HCT116 (cell line): ENCODE measurements at regions not wholly inside any gene's neighbourhood (a gene's known extent, or its start where the extent isn't known, plus 50 kb on each side); places are given as distances from the start of the nearest gene placed in this dataset.

ENCODE experiments used
- ATAC-seq: fragments of 200-7000 bp; cut with Tn5 transposase; 2 replicates; pipeline ENCODE4 v1.9.1; 2020; ENCODE audit warnings: mild to moderate bottlenecking, moderate library complexity
- BruUV-seq: library from RNA; stranded (reverse); fragments of 400-500 nt; replicated peaks from 2 replicates; lab custom pipeline; 2021; lab: Mats Ljungman, UMichigan
- CTCF ChIA-PET: fragments of 300-600 bp; sonication (Branson Sonifier 250); formaldehyde crosslinking; loops from one replicate; lab custom pipeline; 2021; ENCODE audit warnings: antibody characterized with exemption; lab: Charles Lee
- POLR2A ChIA-PET: fragments of 300-600, 350-600 bp; sonication (Branson Sonifier 250); formaldehyde crosslinking; loops from one replicate; lab custom pipeline; 2021; ENCODE audit warnings: antibody characterized with exemption; lab: Charles Lee
- RAD21 ChIA-PET, 2 experiments: fragments of 300-600 bp; sonication (Branson Sonifier 250); formaldehyde crosslinking; loops; one replicate each; lab custom pipeline; 2023; ENCODE audit warnings: low total read pairs in 2 of 2; ENCODE audit not compliant: uncharacterized antibody in 2 of 2, unreplicated experiment in 2 of 2, low non-redundant PET in 1 of 2; lab: Charles Lee
- DNase-seq: peaks from one replicate; pipeline ENCODE4 v3.0.0-alpha.2; 2010; ENCODE audit warnings: low read depth, low spot score
- H2AFZ ChIP-seq: fragments of 200-600 bp; shearing (Covaris generic), sonication (generic); 2 replicates; pipeline ENCODE4 v1.6.1; 2017; ENCODE audit warnings: low read depth, mixed run types, mixed read lengths, antibody characterized with exemption, low read length; ENCODE audit not compliant: poor library complexity, severe bottlenecking
- H3K27ac ChIP-seq: 2 replicates; pipeline ENCODE4 v1.5.1; 2012; ENCODE audit warnings: low read depth, low read length
- H3K27me3 ChIP-seq: fragments of 200-600 bp; sonication (generic); 2 replicates; pipeline ENCODE4 v1.6.1; 2016; ENCODE audit warnings: mixed run types, low read length, mixed read lengths; ENCODE audit not compliant: insufficient read depth
- H3K36me3 ChIP-seq, 2 experiments: fragments of 200-500 bp in 1 of 2; fragments of 200-600 bp in 1 of 2; sonication (Bioruptor generic) in 1 of 2; sonication (generic) in 1 of 2; 2 replicates each; pipeline versions ENCODE4 v1.5.1 to v1.6.1; 2014 to 2016; ENCODE audit warnings: low read length in 2 of 2, inconsistent platforms in 1 of 2, mixed read lengths in 1 of 2, mixed run types in 1 of 2; ENCODE audit not compliant: insufficient read depth in 2 of 2, control insufficient read depth in 1 of 2
- H3K4me1 ChIP-seq, 2 experiments: fragments of 200-600 bp in 1 of 2; sonication (generic) in 1 of 2; 2 replicates each; pipeline versions ENCODE4 v1.5.1 to v1.6.1; 2012 to 2017; ENCODE audit warnings: low read length in 2 of 2, inconsistent platforms in 1 of 2, mild to moderate bottlenecking in 1 of 2, mixed read lengths in 1 of 2, mixed run types in 1 of 2, moderate library complexity in 1 of 2; ENCODE audit not compliant: insufficient read depth in 2 of 2, control insufficient read depth in 1 of 2
- H3K4me2 ChIP-seq: fragments of 200-600 bp; sonication (generic); 2 replicates; pipeline ENCODE4 v1.6.1; 2017; ENCODE audit warnings: mixed run types, low read length, mixed read lengths
- H3K4me3 ChIP-seq, 2 experiments: fragments of 200-600 bp in 1 of 2; sonication (generic) in 1 of 2; replicated peaks in 1 of 2; 2 replicates each; pipeline ENCODE4 v1.5.1; 2011 to 2016; ENCODE audit warnings: low read length in 2 of 2, control low read depth in 1 of 2, low read depth in 1 of 2, mild to moderate bottlenecking in 1 of 2, mixed read lengths in 1 of 2, mixed run types in 1 of 2
- H3K79me2 ChIP-seq: fragments of 200-600 bp; sonication (generic); 2 replicates; pipeline ENCODE4 v1.6.1; 2017; ENCODE audit warnings: mild to moderate bottlenecking, mixed run types, low read length, moderate library complexity, mixed read lengths; ENCODE audit not compliant: insufficient read depth
- H3K9ac ChIP-seq: fragments of 200-600 bp; sonication (generic); 2 replicates; pipeline ENCODE4 v1.6.1; 2016; ENCODE audit warnings: low read length, mixed read lengths
- H3K9me2 ChIP-seq: fragments of 200-600 bp; sonication (generic), shearing (Covaris generic); 2 replicates; pipeline ENCODE4 v1.6.1; 2017; ENCODE audit warnings: mixed run types, mild to moderate bottlenecking, moderate library complexity; ENCODE audit not compliant: insufficient read depth
- H3K9me3 ChIP-seq, 2 experiments: fragments of 200-500 bp in 1 of 2; fragments of 200-600 bp in 1 of 2; sonication (Bioruptor generic) in 1 of 2; sonication (generic) in 1 of 2; 2 replicates each; pipeline ENCODE4 v1.6.1; 2014 to 2017; ENCODE audit warnings: low read length in 2 of 2, mixed read lengths in 2 of 2, inconsistent platforms in 1 of 2, low read depth in 1 of 2, mild to moderate bottlenecking in 1 of 2, mixed run types in 1 of 2, moderate library complexity in 1 of 2; ENCODE audit not compliant: control insufficient read depth in 1 of 2, insufficient read depth in 1 of 2
- H4K20me1 ChIP-seq: fragments of 200-600 bp; sonication (generic), shearing (Covaris generic); 2 replicates; pipeline ENCODE4 v1.6.1; 2017; ENCODE audit warnings: mixed run types, mild to moderate bottlenecking, moderate library complexity; ENCODE audit not compliant: insufficient read depth
- CEBPB ChIP-seq: IDR thresholded peaks from 2 replicates; pipeline ENCODE4 v1.6.1; 2012; ENCODE audit warnings: low read depth
- EGR1 ChIP-seq: IDR thresholded peaks from 2 replicates; pipeline ENCODE4 v1.6.1; 2012; ENCODE audit warnings: low read depth
- ELF1 ChIP-seq: IDR thresholded peaks from 2 replicates; pipeline ENCODE4 v1.6.1; 2012; ENCODE audit warnings: low read depth, borderline replicate concordance
- EZH2 ChIP-seq: fragments of 200-600 bp; sonication (generic); IDR thresholded peaks from 2 replicates; pipeline ENCODE4 v1.6.1; 2017; ENCODE audit warnings: antibody characterized with exemption, mixed run types
- EZH2phosphoT487 ChIP-seq: fragments of 200-600 bp; IDR thresholded peaks from 2 replicates; pipeline ENCODE4 v1.6.1; 2018; ENCODE audit warnings: antibody characterized with exemption, borderline replicate concordance
- JUND ChIP-seq: IDR thresholded peaks from 2 replicates; pipeline ENCODE4 v1.6.1; 2012
- POLR2A ChIP-seq: IDR thresholded peaks from 2 replicates; pipeline ENCODE4 v1.7.0; 2011; ENCODE audit warnings: borderline replicate concordance; ENCODE audit not compliant: insufficient read depth, insufficient read length; ENCODE audit errors: extremely low read depth
- POLR2AphosphoS5 ChIP-seq: IDR thresholded peaks from 2 replicates; pipeline ENCODE4 v1.6.1; 2011; ENCODE audit warnings: mild to moderate bottlenecking, low read depth, low read length, moderate library complexity
- RAD21 ChIP-seq: IDR thresholded peaks from 2 replicates; pipeline ENCODE4 v1.6.1; 2012; ENCODE audit warnings: low read depth, mild to moderate bottlenecking
- SIN3A ChIP-seq: IDR thresholded peaks from 2 replicates; pipeline ENCODE4 v1.6.1; 2012; ENCODE audit warnings: low read depth
- SP1 ChIP-seq: IDR thresholded peaks from 2 replicates; pipeline ENCODE4 v1.6.1; 2012; ENCODE audit warnings: low read depth
- TCF7L2 ChIP-seq: IDR thresholded peaks from 2 replicates; pipeline ENCODE4 v1.7.0; 2011; ENCODE audit warnings: borderline replicate concordance, inconsistent platforms; ENCODE audit not compliant: insufficient read depth, insufficient read length; ENCODE audit errors: extremely low read depth
- ZBTB33 ChIP-seq: IDR thresholded peaks from 2 replicates; pipeline ENCODE4 v1.6.1; 2011; ENCODE audit warnings: mild to moderate bottlenecking, low read length, moderate library complexity; ENCODE audit not compliant: insufficient replicate concordance; ENCODE audit errors: extremely low read depth
- ZFX ChIP-seq: fragments of 450-650 bp; IDR thresholded peaks from 2 replicates; pipeline ENCODE4 v1.6.1; 2017
- ZNF274 ChIP-seq: fragments of 200-500 bp; sonication (Bioruptor generic); IDR thresholded peaks from 2 replicates; pipeline ENCODE4 v1.6.1; 2014; ENCODE audit warnings: mild to moderate bottlenecking, low read depth, low read length, inconsistent platforms
- intact Hi-C: fragments of 100-400 bp; cut with micrococcal nuclease; formaldehyde crosslinking; loops from 2 replicates; pipeline ENCODE4 v1.10.0; 2022
- TF ChIP-seq, protein P1 (sequence below), 3 experiments: fragments of 200-600 bp in 1 of 3; sonication (generic) in 1 of 3; IDR thresholded peaks in 2 of 3; conservative IDR thresholded peaks in 1 of 3; 2 replicates each; pipeline ENCODE4 v1.5.1; 2012 to 2017; ENCODE audit warnings: low read depth in 2 of 3, low read length in 2 of 3, antibody characterized with exemption in 1 of 3, borderline replicate concordance in 1 of 3, control low read depth in 1 of 3, mild to moderate bottlenecking in 1 of 3, mixed read lengths in 1 of 3, mixed run types in 1 of 3, moderate library complexity in 1 of 3; ENCODE audit not compliant: insufficient read depth in 1 of 3

- TF ChIP-seq ELF1 (no peak), EZH2phosphoT487 (no peak)
Observed at GRCh38 chr12:67922245-67922644, 67.0 kb upstream of the IFNG-AS1 start (continued).

DNA sequence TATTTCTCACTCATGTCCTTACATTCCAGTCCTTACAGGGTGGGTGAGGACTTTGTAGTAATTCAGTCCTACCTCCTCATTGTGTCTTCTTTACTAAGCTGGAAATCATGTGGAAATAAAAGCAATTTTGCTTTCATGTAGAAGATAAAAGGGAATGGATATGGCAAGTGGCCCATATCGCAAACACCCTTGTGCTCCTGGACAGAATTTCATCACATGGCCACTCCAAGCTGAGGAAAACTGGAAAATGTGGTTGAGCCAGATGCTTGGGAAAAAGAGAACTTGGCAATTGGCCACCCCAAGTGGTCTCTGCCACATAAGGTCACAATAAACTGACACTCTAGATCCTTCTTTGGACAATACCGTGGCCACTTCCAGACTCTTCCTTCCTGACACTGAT lies 64.2 kb upstream of the IFNG-AS1 start:
- no peak overlapping the region for H2AFZ ChIP-seq
- CTCF ChIA-PET = interaction anchor here (1.4 kb wide), 1 partner anchor 18 kb away, joined by 3 read pairs; no protein-coding TSS in a partner anchor
- TF ChIP-seq ZFX (no peak), SIN3A (no peak), SP1 (no peak), EGR1 (no peak), TCF7L2 (no peak), JUND (no peak), ZNF274 (no peak), CEBPB (no peak), RAD21 (no peak), POLR2A (no peak), ZBTB33 (no peak), POLR2AphosphoS5 (no peak), EZH2 (no peak), ELF1 (no peak), EZH2phosphoT487 (no peak)
- TF ChIP-seq, protein P1, sequence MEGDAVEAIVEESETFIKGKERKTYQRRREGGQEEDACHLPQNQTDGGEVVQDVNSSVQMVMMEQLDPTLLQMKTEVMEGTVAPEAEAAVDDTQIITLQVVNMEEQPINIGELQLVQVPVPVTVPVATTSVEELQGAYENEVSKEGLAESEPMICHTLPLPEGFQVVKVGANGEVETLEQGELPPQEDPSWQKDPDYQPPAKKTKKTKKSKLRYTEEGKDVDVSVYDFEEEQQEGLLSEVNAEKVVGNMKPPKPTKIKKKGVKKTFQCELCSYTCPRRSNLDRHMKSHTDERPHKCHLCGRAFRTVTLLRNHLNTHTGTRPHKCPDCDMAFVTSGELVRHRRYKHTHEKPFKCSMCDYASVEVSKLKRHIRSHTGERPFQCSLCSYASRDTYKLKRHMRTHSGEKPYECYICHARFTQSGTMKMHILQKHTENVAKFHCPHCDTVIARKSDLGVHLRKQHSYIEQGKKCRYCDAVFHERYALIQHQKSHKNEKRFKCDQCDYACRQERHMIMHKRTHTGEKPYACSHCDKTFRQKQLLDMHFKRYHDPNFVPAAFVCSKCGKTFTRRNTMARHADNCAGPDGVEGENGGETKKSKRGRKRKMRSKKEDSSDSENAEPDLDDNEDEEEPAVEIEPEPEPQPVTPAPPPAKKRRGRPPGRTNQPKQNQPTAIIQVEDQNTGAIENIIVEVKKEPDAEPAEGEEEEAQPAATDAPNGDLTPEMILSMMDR (IDR thresholded peaks at IDR 0.05 in 2 of 3, conservative IDR thresholded peaks at IDR 0.05 in 1 of 3; ENCODE audit: borderline replicate concordance in 1 of 3, insufficient read depth in 1 of 3, low read depth in 2 of 3, low read length in 2 of 3) = no peak
- TF ChIP-seq, all 23 proteins: peak for 0
- no peaks in the 10 kb centered on the region for H3K4me1 ChIP-seq
- H3K9me2 ChIP-seq = no peaks in the 10 kb centered on the region
- H3K9me3 ChIP-seq = no peaks in the 10 kb centered on the region
- H3K9ac ChIP-seq = no peak overlapping the region
- H3K27me3 ChIP-seq = no peaks in the 10 kb centered on the region
- H4K20me1 ChIP-seq = no peaks in the 10 kb centered on the region
- no peaks in the 10 kb centered on the region for H3K79me2 ChIP-seq
- RAD21 ChIA-PET = no interaction called here
- H3K4me3 ChIP-seq = no peak overlapping the region
- H3K36me3 ChIP-seq = no peaks in the 10 kb centered on the region
- no peak for DNase-seq
- no peak overlapping the region for H3K4me2 ChIP-seq
- intact Hi-C loops = no loop called here
- ATAC-seq = no peak
- no TSS peak for BruUV-seq
- POLR2A ChIA-PET = no interaction called here
- no peak overlapping the region for H3K27ac ChIP-seq
